Chondrocyte (in vitro differentiated cells): ENCODE measurements at regions not wholly inside any gene's neighbourhood (a gene's known extent, or its start where the extent isn't known, plus 50 kb on each side); places are given as distances from the start of the nearest gene placed in this dataset.

Source experiments
- DNase-seq: peaks from one replicate; pipeline ENCODE4 v3.0.0; 2021; ENCODE audit warnings: mixed read lengths, low spot score
- H3K27ac Mint-ChIP-seq: one replicate; pipeline ENCODE4 v1.8.0; 2021; ENCODE audit warnings: mild to moderate bottlenecking, moderate library complexity, mixed read lengths; ENCODE audit not compliant: unreplicated experiment
- H3K27me3 Mint-ChIP-seq: 2 replicates; pipeline ENCODE4 v1.8.0; 2021; ENCODE audit warnings: low read depth, mixed read lengths
- H3K36me3 Mint-ChIP-seq: 2 replicates; pipeline ENCODE4 v1.8.0; 2021; ENCODE audit warnings: low read depth, mixed read lengths
- H3K4me1 Mint-ChIP-seq: 2 replicates; pipeline ENCODE4 v1.8.0; 2021; ENCODE audit warnings: low read depth, mild to moderate bottlenecking, mixed read lengths
- H3K4me3 Mint-ChIP-seq: one replicate; pipeline ENCODE4 v1.8.0; 2021; ENCODE audit warnings: mild to moderate bottlenecking, moderate library complexity, mixed read lengths; ENCODE audit not compliant: unreplicated experiment
- H3K9me3 Mint-ChIP-seq: 2 replicates; pipeline ENCODE4 v1.8.0; 2021; ENCODE audit warnings: low read depth, mixed read lengths
- TF ChIP-seq, protein P1 (sequence below): fragments of 200-600 bp; sonication (generic); IDR thresholded peaks from 2 replicates; pipeline ENCODE4 v1.5.0; 2021; ENCODE audit warnings: antibody characterized with exemption, mild to moderate bottlenecking, moderate library complexity

- H3K9me3 Mint-ChIP-seq: peaks cover 6% of the 10 kb centered on the region
- H3K36me3 Mint-ChIP-seq: no peaks in the 10 kb centered on the region
- H3K4me1 Mint-ChIP-seq: no peaks in the 10 kb centered on the region
- TF ChIP-seq, protein P1, sequence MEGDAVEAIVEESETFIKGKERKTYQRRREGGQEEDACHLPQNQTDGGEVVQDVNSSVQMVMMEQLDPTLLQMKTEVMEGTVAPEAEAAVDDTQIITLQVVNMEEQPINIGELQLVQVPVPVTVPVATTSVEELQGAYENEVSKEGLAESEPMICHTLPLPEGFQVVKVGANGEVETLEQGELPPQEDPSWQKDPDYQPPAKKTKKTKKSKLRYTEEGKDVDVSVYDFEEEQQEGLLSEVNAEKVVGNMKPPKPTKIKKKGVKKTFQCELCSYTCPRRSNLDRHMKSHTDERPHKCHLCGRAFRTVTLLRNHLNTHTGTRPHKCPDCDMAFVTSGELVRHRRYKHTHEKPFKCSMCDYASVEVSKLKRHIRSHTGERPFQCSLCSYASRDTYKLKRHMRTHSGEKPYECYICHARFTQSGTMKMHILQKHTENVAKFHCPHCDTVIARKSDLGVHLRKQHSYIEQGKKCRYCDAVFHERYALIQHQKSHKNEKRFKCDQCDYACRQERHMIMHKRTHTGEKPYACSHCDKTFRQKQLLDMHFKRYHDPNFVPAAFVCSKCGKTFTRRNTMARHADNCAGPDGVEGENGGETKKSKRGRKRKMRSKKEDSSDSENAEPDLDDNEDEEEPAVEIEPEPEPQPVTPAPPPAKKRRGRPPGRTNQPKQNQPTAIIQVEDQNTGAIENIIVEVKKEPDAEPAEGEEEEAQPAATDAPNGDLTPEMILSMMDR: no peak
- peaks cover 4% of the 10 kb centered on the region for H3K27me3 Mint-ChIP-seq
- DNase-seq: no peak
- no peak overlapping the region for H3K27ac Mint-ChIP-seq
- H3K4me3 Mint-ChIP-seq: no peak overlapping the region
Observed at GRCh38 chr18:40341701-40342100, 1613.3 kb upstream of the PIK3C3 start.

DNA sequence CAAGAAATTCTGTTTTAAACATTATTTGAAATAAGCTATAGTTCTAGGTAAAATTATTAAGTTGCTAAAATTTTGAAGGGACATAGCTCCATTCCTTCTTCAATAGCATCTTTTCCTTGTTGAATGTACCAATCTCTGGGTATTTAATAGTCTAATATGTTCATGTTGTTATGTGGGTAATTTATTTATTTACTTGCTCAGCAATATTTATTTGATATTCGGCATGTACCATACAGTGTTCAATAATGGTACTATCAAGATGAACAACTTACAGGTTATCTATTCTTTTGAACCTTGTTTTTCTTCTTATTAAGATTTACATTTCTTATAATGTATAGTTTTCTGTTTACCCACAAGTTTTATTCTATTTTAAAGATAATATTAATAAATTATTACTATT lies 1616.8 kb upstream of the PIK3C3 start:
- H3K4me3 Mint-ChIP-seq: no peak overlapping the region
- H3K27me3 Mint-ChIP-seq: peaks cover 4% of the 10 kb centered on the region
- no peak overlapping the region for H3K27ac Mint-ChIP-seq
- H3K9me3 Mint-ChIP-seq: peaks cover 23% of the 10 kb centered on the region
- TF ChIP-seq, protein P1: no peak
- no peaks in the 10 kb centered on the region for H3K36me3 Mint-ChIP-seq
- DNase-seq: no peak
- H3K4me1 Mint-ChIP-seq: no peaks in the 10 kb centered on the region

DNA sequence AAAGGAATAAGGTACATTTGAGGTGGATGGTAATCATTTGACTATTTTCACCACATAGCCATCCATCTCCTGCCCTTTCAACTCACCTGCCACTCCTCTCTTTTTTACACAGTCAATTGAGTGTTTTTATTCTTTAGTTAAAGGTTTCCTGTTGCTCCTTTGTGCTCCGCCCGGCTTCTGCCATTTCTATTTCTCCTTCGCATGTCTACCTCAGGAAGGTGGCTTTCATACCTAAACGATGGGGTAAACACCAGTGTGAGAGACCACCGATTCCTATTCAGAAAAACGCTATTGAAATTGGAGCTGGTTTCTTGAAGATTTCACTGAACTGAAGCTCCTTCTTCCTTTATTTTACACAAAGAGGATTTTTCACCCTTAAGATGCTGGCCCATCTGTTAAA lies 1628.0 kb upstream of the PIK3C3 start:
- H3K4me3 Mint-ChIP-seq: no peak overlapping the region
- peaks cover 12% of the 10 kb centered on the region for H3K9me3 Mint-ChIP-seq
- TF ChIP-seq, protein P1: no peak
- peaks cover 2% of the 10 kb centered on the region for H3K27me3 Mint-ChIP-seq
- DNase-seq: no peak
- H3K36me3 Mint-ChIP-seq: peaks cover 3% of the 10 kb centered on the region
- H3K27ac Mint-ChIP-seq: no peak overlapping the region
- H3K4me1 Mint-ChIP-seq: no peaks in the 10 kb centered on the region

- Mint-ChIP-seq H3K27ac (no peak overlapping the region), H3K9me3 (peaks cover 8% of the 10 kb centered on the region), H3K36me3 (no peaks in the 10 kb centered on the region), H3K4me3 (no peak overlapping the region), H3K4me1 (no peaks in the 10 kb centered on the region), H3K27me3 (peaks cover 2% of the 10 kb centered on the region)
- DNase-seq: no peak
- TF ChIP-seq, protein P1: no peak
Observed at GRCh38 chr18:40325988-40326387, 1629.0 kb upstream of the PIK3C3 start.

DNA sequence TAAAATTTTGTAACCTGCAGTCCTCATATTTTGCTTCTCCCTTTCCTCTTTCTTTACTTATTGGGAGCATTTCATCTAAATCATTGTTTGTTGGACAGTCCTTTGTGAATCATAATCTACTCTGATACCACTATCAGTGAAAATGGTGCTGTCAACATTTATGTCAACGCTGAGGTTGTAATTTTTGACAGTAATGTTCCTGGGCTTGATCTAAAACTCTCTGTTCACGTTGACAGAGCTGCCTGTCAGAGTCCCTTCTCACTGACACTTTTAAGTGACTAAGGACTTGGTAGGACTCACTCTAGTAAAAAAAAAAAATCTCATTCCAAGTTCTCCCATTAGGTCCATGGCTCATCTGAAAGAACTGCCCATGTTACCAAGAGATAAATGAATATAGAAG lies 1640.8 kb upstream of the PIK3C3 start:
- Mint-ChIP-seq H3K9me3 (no peaks in the 10 kb centered on the region), H3K36me3 (no peaks in the 10 kb centered on the region), H3K4me1 (no peaks in the 10 kb centered on the region), H3K4me3 (no peak overlapping the region), H3K27ac (no peak overlapping the region), H3K27me3 (peaks cover 2% of the 10 kb centered on the region)
- DNase-seq: no peak
- TF ChIP-seq, protein P1: no peak
